Osteoblast (primary cell): ENCODE measurements at regions not wholly inside any gene's neighbourhood (a gene's known extent, or its start where the extent isn't known, plus 50 kb on each side); places are given as distances from the start of the nearest gene placed in this dataset.

ENCODE experiments used
- DNase-seq: peaks from one replicate; pipeline ENCODE4 v3.0.0; 2011; ENCODE audit warnings: low spot score, mixed read lengths; ENCODE audit not compliant: insufficient read length; ENCODE audit errors: missing footprints
- H2AFZ ChIP-seq: 2 replicates; pipeline ENCODE4 v1.6.0; 2011; ENCODE audit warnings: mild to moderate bottlenecking, low read length
- H3K27ac ChIP-seq: 2 replicates; pipeline ENCODE4 v1.5.1; 2011; ENCODE audit warnings: mild to moderate bottlenecking, low read depth, low read length, moderate library complexity
- H3K27me3 ChIP-seq: 2 replicates; pipeline ENCODE4 v1.6.0; 2012; ENCODE audit warnings: mild to moderate bottlenecking, control low read depth, inconsistent platforms, low read length, moderate library complexity; ENCODE audit not compliant: insufficient read depth
- H3K36me3 ChIP-seq: 2 replicates; pipeline ENCODE4 v1.5.1; 2011; ENCODE audit warnings: mild to moderate bottlenecking, low read length, control low read depth, moderate library complexity; ENCODE audit not compliant: insufficient read depth
- H3K4me1 ChIP-seq: 2 replicates; pipeline ENCODE4 v1.5.1; 2011; ENCODE audit warnings: mild to moderate bottlenecking, low read length, control low read depth, moderate library complexity; ENCODE audit not compliant: insufficient read depth
- H3K4me2 ChIP-seq: 2 replicates; pipeline ENCODE4 v1.6.0; 2011; ENCODE audit warnings: mild to moderate bottlenecking, low read length; ENCODE audit not compliant: insufficient read depth
- H3K4me3 ChIP-seq: fragments of 200-600 bp; sonication (generic); 3 replicates; pipeline ENCODE4 v1.5.1; 2012; ENCODE audit warnings: mild to moderate bottlenecking, low read length, inconsistent platforms; ENCODE audit not compliant: insufficient read depth
- H3K79me2 ChIP-seq: 2 replicates; pipeline ENCODE4 v1.6.0; 2012; ENCODE audit warnings: mild to moderate bottlenecking, low read length, control low read depth, inconsistent platforms; ENCODE audit not compliant: insufficient read depth
- H3K9me3 ChIP-seq: 2 replicates; pipeline ENCODE4 v1.5.1; 2011; ENCODE audit warnings: low read depth, low read length, control low read depth
- H4K20me1 ChIP-seq: 2 replicates; pipeline ENCODE4 v1.6.0; 2012; ENCODE audit warnings: mild to moderate bottlenecking, low read length, control low read depth; ENCODE audit not compliant: insufficient read depth
- TF ChIP-seq, protein P1 (sequence below): IDR thresholded peaks from 2 replicates; pipeline ENCODE4 v1.5.1; 2011; ENCODE audit warnings: mild to moderate bottlenecking, low read depth, low read length, moderate library complexity; ENCODE audit errors: extremely low read depth

DNA sequence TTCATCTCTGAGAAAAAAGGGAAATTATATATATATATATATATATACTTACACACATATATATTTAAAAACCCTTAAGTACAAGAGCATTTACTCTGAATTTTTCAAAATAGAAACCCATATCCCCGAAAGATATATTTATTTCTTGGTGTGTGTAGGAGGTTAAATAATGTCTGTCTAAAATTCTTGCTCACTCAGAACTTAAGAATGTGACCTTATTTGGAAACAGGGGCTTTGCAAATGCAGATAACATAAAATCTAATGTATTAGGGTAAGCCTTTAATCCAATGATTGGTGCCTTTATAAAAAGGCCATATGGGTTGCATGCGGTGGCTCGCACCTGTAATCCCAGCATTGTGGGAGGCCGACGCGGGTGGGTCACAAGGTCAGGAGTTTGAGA lies 517.3 kb upstream of the TLE4 start:
- Histone ChIP-seq H3K36me3 (no peaks in the 10 kb centered on the region), H3K27me3 (no peaks in the 10 kb centered on the region), H3K27ac (no peak overlapping the region), H3K4me1 (peaks cover 7% of the 10 kb centered on the region), H4K20me1 (no peaks in the 10 kb centered on the region), H3K9me3 (no peaks in the 10 kb centered on the region), H3K4me3 (no peak overlapping the region), H2AFZ (no peak overlapping the region), H3K79me2 (no peaks in the 10 kb centered on the region), H3K4me2 (no peak overlapping the region)
- TF ChIP-seq, protein P1, sequence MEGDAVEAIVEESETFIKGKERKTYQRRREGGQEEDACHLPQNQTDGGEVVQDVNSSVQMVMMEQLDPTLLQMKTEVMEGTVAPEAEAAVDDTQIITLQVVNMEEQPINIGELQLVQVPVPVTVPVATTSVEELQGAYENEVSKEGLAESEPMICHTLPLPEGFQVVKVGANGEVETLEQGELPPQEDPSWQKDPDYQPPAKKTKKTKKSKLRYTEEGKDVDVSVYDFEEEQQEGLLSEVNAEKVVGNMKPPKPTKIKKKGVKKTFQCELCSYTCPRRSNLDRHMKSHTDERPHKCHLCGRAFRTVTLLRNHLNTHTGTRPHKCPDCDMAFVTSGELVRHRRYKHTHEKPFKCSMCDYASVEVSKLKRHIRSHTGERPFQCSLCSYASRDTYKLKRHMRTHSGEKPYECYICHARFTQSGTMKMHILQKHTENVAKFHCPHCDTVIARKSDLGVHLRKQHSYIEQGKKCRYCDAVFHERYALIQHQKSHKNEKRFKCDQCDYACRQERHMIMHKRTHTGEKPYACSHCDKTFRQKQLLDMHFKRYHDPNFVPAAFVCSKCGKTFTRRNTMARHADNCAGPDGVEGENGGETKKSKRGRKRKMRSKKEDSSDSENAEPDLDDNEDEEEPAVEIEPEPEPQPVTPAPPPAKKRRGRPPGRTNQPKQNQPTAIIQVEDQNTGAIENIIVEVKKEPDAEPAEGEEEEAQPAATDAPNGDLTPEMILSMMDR: no peak
- DNase-seq: peak; percentile 3

DNA sequence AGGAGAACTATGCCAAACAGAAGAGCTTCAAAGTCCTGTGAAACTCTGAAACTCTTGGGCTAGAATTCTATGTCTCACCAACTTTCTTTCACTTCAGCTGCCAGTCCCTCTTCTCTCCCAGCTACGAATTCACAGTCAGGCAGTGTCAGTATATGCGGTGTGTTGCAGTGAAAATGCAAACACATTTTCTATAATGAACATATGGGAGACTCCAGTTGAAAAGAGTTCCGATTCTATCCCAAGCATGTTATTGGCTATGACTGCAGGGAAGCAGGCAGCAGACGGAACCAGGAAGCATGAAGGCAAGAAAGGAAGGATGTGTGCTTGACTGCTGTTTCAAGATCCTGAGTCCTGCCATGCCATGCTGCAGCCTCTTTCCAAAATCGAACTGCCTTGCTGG lies 515.7 kb upstream of the TLE4 start:
- Histone ChIP-seq H2AFZ (peak overlapping the region; percentile 45), H3K27ac (no peak overlapping the region), H3K4me3 (no peak overlapping the region), H4K20me1 (no peaks in the 10 kb centered on the region), H3K4me1 (peaks cover 7% of the 10 kb centered on the region), H3K27me3 (no peaks in the 10 kb centered on the region), H3K36me3 (no peaks in the 10 kb centered on the region), H3K79me2 (no peaks in the 10 kb centered on the region), H3K4me2 (no peak overlapping the region), H3K9me3 (no peaks in the 10 kb centered on the region)
- TF ChIP-seq, protein P1: no peak
- DNase-seq: no peak

DNA sequence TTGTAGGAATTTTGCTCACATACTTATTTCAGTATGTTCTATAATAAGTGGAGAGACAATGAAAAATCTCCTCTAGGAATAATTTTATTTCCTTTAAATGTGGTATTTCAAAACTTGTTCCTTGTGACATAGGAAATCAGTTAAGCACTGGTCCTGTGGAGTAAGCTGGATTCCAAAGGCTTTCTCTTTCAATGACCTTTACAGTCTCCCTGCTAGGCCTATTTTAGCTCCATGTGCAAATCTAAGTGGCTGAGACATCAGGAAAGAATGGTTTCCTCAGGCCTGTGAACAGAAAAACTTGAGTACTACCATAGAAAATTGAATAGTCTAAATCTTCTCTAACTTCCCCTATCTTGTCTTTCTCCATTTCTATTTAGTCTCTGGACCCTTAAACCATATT lies 514.2 kb upstream of the TLE4 start:
- H3K79me2 ChIP-seq: no peaks in the 10 kb centered on the region
- TF ChIP-seq, protein P1: no peak
- H3K9me3 ChIP-seq: no peaks in the 10 kb centered on the region
- peaks cover 7% of the 10 kb centered on the region for H3K4me1 ChIP-seq
- H3K4me3 ChIP-seq: no peak overlapping the region
- no peaks in the 10 kb centered on the region for H4K20me1 ChIP-seq
- DNase-seq: no peak
- H3K27me3 ChIP-seq: no peaks in the 10 kb centered on the region
- no peaks in the 10 kb centered on the region for H3K36me3 ChIP-seq
- H3K27ac ChIP-seq: no peak overlapping the region
- peak overlapping the region; percentile 52 for H2AFZ ChIP-seq
- H3K4me2 ChIP-seq: no peak overlapping the region

DNA sequence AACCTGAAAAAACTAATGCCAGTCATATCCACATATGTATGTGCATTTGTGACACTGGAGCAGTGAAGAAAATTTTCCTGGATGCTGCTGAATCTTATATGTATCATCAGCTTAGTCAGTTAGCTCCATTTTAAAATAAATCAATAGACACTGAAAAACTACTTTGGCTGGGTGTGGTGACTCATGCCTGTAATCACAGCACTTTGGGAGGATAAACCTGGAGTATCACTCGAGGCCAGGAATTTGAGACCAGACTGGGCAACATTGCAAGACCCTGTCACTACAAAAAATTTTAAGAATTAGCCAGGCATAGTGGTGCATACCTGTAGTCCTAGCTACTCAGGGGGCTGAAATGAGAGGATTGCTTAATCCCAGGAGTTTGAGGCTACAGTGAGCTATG lies 511.0 kb upstream of the TLE4 start:
- Histone ChIP-seq H2AFZ (no peak overlapping the region), H3K27me3 (no peaks in the 10 kb centered on the region), H4K20me1 (no peaks in the 10 kb centered on the region), H3K9me3 (no peaks in the 10 kb centered on the region), H3K79me2 (no peaks in the 10 kb centered on the region), H3K36me3 (no peaks in the 10 kb centered on the region), H3K4me1 (peaks cover 7% of the 10 kb centered on the region), H3K4me3 (no peak overlapping the region), H3K27ac (no peak overlapping the region), H3K4me2 (no peak overlapping the region)
- TF ChIP-seq, protein P1: no peak
- no peak for DNase-seq
